Endothelial cell (in vitro differentiated cells): ENCODE measurements at regions not wholly inside any gene's neighbourhood (a gene's known extent, or its start where the extent isn't known, plus 50 kb on each side); places are given as distances from the start of the nearest gene placed in this dataset.

Experiments used
- DNase-seq: peaks from one replicate; pipeline ENCODE4 v3.0.0; 2021; ENCODE audit warnings: low spot score
- H3K27ac Mint-ChIP-seq: one replicate; pipeline ENCODE4 v1.8.0; 2021; ENCODE audit warnings: mixed read lengths, inconsistent platforms; ENCODE audit not compliant: unreplicated experiment
- H3K27me3 Mint-ChIP-seq: one replicate; pipeline ENCODE4 v1.8.0; 2021; ENCODE audit warnings: mild to moderate bottlenecking, moderate library complexity, mixed read lengths, inconsistent platforms; ENCODE audit not compliant: unreplicated experiment
- H3K36me3 Mint-ChIP-seq: one replicate; pipeline ENCODE4 v1.8.0; 2021; ENCODE audit warnings: mild to moderate bottlenecking, low read depth, mixed read lengths, inconsistent platforms; ENCODE audit not compliant: unreplicated experiment
- H3K4me1 Mint-ChIP-seq: one replicate; pipeline ENCODE4 v1.8.0; 2021; ENCODE audit warnings: mild to moderate bottlenecking, mixed read lengths, inconsistent platforms; ENCODE audit not compliant: unreplicated experiment
- H3K4me3 Mint-ChIP-seq: one replicate; pipeline ENCODE4 v1.8.0; 2021; ENCODE audit warnings: mild to moderate bottlenecking, mixed read lengths, inconsistent platforms; ENCODE audit not compliant: unreplicated experiment
- H3K9me3 Mint-ChIP-seq: one replicate; pipeline ENCODE4 v1.8.0; 2021; ENCODE audit warnings: mixed read lengths, inconsistent platforms; ENCODE audit not compliant: unreplicated experiment
- CTCF ChIP-seq: fragments of 200-600 bp; sonication (generic); IDR thresholded peaks from one replicate; pipeline ENCODE4 v1.5.0; 2021; ENCODE audit warnings: antibody characterized with exemption; ENCODE audit not compliant: unreplicated experiment

- no peak for TF ChIP-seq CTCF
- Mint-ChIP-seq H3K9me3 (no peaks in the 10 kb centered on the region), H3K4me1 (no peaks in the 10 kb centered on the region), H3K27ac (no peak overlapping the region), H3K27me3 (no peaks in the 10 kb centered on the region), H3K36me3 (no peaks in the 10 kb centered on the region), H3K4me3 (no peak overlapping the region)
- DNase-seq: no peak
Measured at GRCh38 chr6:112988748-112989147, 641.6 kb downstream of the RFPL4B start.

- Mint-ChIP-seq H3K9me3 (no peaks in the 10 kb centered on the region), H3K27me3 (no peaks in the 10 kb centered on the region), H3K4me1 (no peaks in the 10 kb centered on the region), H3K4me3 (no peak overlapping the region), H3K36me3 (no peaks in the 10 kb centered on the region), H3K27ac (no peak overlapping the region)
- TF ChIP-seq CTCF: no peak
- DNase-seq: no peak
Measured at GRCh38 chr6:112990971-112991370, 643.8 kb downstream of the RFPL4B start.

- H3K36me3 Mint-ChIP-seq: no peaks in the 10 kb centered on the region
- H3K27me3 Mint-ChIP-seq: no peaks in the 10 kb centered on the region
- no peak for DNase-seq
- no peaks in the 10 kb centered on the region for H3K4me1 Mint-ChIP-seq
- H3K9me3 Mint-ChIP-seq: no peaks in the 10 kb centered on the region
- H3K4me3 Mint-ChIP-seq: no peak overlapping the region
- TF ChIP-seq CTCF: no peak
- no peak overlapping the region for H3K27ac Mint-ChIP-seq
Measured at GRCh38 chr6:112991912-112992311, 644.8 kb downstream of the RFPL4B start.

GRCh38 chr6:112997421-112998085 lies 650.4 kb downstream of the RFPL4B start:
- H3K27me3 Mint-ChIP-seq: no peaks in the 10 kb centered on the region
- no peak overlapping the region for H3K27ac Mint-ChIP-seq
- no peak for TF ChIP-seq CTCF
- H3K36me3 Mint-ChIP-seq: no peaks in the 10 kb centered on the region
- peaks cover 18% of the 10 kb centered on the region for H3K4me1 Mint-ChIP-seq
- H3K4me3 Mint-ChIP-seq: no peak overlapping the region
- H3K9me3 Mint-ChIP-seq: no peaks in the 10 kb centered on the region
- DNase-seq: no peak

- Mint-ChIP-seq H3K4me1 (peaks cover 28% of the 10 kb centered on the region), H3K36me3 (no peaks in the 10 kb centered on the region)
Measured at GRCh38 chr6:113004054-113004453, 656.9 kb downstream of the RFPL4B start.

More at GRCh38 chr6:113004054-113004453, 656.9 kb downstream of the RFPL4B start:
- no peak for TF ChIP-seq CTCF
- Mint-ChIP-seq H3K9me3 (no peaks in the 10 kb centered on the region), H3K4me3 (no peak overlapping the region), H3K27me3 (no peaks in the 10 kb centered on the region), H3K27ac (no peak overlapping the region)
- DNase-seq: no peak
